Peyer's patch (tissue), 4 donors: ENCODE measurements at regions not wholly inside any gene's neighbourhood (a gene's known extent, or its start where the extent isn't known, plus 50 kb on each side); places are given as distances from the start of the nearest gene placed in this dataset.

Experiments used
- DNase-seq, 3 donors: peaks; one replicate each; pipeline ENCODE4 v3.0.0-alpha.2; 2017 to 2019
- H3K27ac ChIP-seq, 4 donors: fragments of 200-600 bp; sonication (generic); one replicate each; pipeline ENCODE4 v1.5.1; 2016 to 2019
- H3K27me3 ChIP-seq, 2 donors: fragments of 200-600 bp; sonication (generic); one replicate each; pipeline ENCODE4 v1.5.1; 2019
- H3K36me3 ChIP-seq, 3 donors: fragments of 200-600 bp; sonication (generic); one replicate each; pipeline ENCODE4 v1.5.1; 2016 to 2019
- H3K4me1 ChIP-seq, 4 donors: fragments of 200-600 bp; sonication (generic); one replicate each; pipeline ENCODE4 v1.5.1; 2016 to 2019
- H3K4me3 ChIP-seq, 4 donors: fragments of 200-600 bp; sonication (generic); 1 replicate in 3 of 4; 2 replicates in 1 of 4; pipeline ENCODE4 v1.5.1; 2016 to 2019; ENCODE audit warnings: mild to moderate bottlenecking in 1 of 4
- H3K9me3 ChIP-seq, 4 donors: fragments of 200-600 bp; sonication (generic); one replicate each; pipeline ENCODE4 v1.5.1; 2016 to 2019; ENCODE audit warnings: mild to moderate bottlenecking in 1 of 4
- POLR2A ChIP-seq, 2 donors: fragments of 450-650 bp; IDR thresholded peaks; one replicate each; pipeline ENCODE4 v1.5.1; 2017; ENCODE audit warnings: antibody characterized with exemption in 2 of 2, mild to moderate bottlenecking in 2 of 2, moderate library complexity in 2 of 2
- TF ChIP-seq, protein P1 (sequence below), 6 experiments: fragments of 450-650 bp in 4 of 6; fragments of 200-600 bp in 2 of 6; sonication (generic) in 1 of 6; IDR thresholded peaks; one replicate each; pipeline ENCODE4 v1.5.1; 2017 to 2019; ENCODE audit warnings: antibody characterized with exemption in 6 of 6, mild to moderate bottlenecking in 3 of 6, moderate library complexity in 1 of 6

DNA sequence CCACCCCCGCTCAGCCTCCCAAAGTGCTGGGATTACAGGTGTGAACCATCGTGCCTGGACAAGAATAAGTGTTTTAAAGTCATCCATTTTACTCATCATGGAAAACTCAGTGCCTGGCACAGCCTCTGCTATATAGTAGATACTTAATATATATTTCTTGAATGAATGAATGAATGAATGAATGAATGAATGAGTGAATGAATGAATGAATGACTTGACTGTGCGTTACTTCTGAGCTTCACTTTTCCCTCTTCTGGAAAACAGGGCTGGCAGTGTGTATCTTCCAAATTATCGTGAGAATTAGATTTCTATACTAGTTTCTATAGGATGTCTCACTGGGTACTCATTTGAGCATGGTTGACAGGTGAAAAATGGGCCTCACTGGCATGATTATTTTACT, 307.3 kb upstream of the ERCC4 start:
- Histone ChIP-seq H3K27ac (no peak overlapping the region), H3K4me1 (no peaks in the 10 kb centered on the region), H3K9me3 (no peaks in the 10 kb centered on the region), H3K4me3 (no peak overlapping the region), H3K27me3 (no peaks in the 10 kb centered on the region), H3K36me3 (no peaks in the 10 kb centered on the region)
- no peak for TF ChIP-seq POLR2A (IDR thresholded peaks at IDR 0.05)
- TF ChIP-seq, protein P1, sequence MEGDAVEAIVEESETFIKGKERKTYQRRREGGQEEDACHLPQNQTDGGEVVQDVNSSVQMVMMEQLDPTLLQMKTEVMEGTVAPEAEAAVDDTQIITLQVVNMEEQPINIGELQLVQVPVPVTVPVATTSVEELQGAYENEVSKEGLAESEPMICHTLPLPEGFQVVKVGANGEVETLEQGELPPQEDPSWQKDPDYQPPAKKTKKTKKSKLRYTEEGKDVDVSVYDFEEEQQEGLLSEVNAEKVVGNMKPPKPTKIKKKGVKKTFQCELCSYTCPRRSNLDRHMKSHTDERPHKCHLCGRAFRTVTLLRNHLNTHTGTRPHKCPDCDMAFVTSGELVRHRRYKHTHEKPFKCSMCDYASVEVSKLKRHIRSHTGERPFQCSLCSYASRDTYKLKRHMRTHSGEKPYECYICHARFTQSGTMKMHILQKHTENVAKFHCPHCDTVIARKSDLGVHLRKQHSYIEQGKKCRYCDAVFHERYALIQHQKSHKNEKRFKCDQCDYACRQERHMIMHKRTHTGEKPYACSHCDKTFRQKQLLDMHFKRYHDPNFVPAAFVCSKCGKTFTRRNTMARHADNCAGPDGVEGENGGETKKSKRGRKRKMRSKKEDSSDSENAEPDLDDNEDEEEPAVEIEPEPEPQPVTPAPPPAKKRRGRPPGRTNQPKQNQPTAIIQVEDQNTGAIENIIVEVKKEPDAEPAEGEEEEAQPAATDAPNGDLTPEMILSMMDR (IDR thresholded peaks at IDR 0.05) = no peak
- no peak for DNase-seq

DNA sequence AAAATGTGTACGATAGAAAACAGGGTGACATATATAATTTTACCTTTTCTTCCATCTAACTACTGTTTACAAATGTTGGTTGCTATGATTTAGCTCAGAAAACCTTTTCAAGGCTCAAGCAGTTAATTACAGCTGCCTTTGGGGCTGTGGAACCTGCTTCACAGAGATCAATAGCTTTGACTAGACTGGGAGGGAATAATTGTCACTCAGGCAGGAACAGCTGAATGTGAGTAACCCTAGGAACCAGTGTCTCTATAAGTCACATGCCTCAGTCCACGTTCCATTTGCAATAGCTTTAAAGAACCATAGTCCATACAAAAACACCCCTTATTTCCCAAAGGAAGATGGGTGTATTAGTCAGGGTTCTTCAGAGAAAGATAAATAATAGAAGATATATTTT, 306.8 kb upstream of the ERCC4 start:
- no peak for DNase-seq
- no peak overlapping the region for H3K4me3 ChIP-seq
- no peaks in the 10 kb centered on the region for H3K36me3 ChIP-seq
- no peaks in the 10 kb centered on the region for H3K4me1 ChIP-seq
- H3K27me3 ChIP-seq = no peaks in the 10 kb centered on the region
- no peak overlapping the region for H3K27ac ChIP-seq
- no peak for TF ChIP-seq POLR2A (IDR thresholded peaks at IDR 0.05)
- TF ChIP-seq, protein P1 (IDR thresholded peaks at IDR 0.05) = no peak
- no peaks in the 10 kb centered on the region for H3K9me3 ChIP-seq

DNA sequence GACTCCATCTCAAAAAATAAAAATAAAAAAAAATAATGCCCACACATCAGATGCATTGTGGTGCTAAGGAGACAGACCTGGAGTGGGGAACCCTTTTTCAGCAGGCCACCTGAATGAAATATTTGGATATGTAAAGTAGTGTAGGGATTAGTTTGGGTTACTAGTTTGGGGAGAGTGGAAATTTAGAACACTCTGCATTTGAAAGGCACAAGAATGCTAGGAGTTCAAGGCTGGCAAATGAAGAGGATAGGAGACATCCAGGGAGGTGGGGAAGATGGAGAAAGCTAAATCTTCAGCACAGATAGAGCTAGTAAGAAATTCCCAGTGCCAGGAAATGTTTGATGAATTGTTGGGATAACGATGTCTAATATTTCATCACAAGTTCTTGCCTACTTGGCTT, 298.3 kb upstream of the ERCC4 start:
- no peaks in the 10 kb centered on the region for H3K36me3 ChIP-seq
- DNase-seq = no peak
- no peak for TF ChIP-seq POLR2A (IDR thresholded peaks at IDR 0.05)
- TF ChIP-seq, protein P1 (IDR thresholded peaks at IDR 0.05) = no peak
- no peak overlapping the region for H3K4me3 ChIP-seq
- no peaks in the 10 kb centered on the region for H3K27me3 ChIP-seq
- no peaks in the 10 kb centered on the region for H3K9me3 ChIP-seq
- H3K4me1 ChIP-seq = no peaks in the 10 kb centered on the region
- no peak overlapping the region for H3K27ac ChIP-seq

DNA sequence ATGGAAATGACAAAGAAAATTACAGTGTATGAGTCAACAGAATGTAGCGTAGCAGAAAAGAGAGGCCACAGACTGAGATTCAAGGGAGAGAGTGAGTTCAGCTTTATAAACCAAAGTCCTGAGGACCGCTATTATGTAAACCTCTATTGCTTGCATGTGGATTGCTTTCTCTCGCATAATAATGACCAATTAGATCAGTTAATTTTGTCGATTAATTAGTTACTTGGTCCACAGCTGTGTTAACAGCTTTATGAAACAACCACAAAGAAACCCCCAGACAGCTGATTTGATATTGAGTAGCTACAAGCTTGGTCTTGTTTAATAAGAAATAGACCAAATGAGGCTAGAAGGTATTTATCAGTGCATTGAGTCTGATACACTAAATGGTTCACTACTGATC, 291.8 kb upstream of the ERCC4 start:
- TF ChIP-seq POLR2A (IDR thresholded peaks at IDR 0.05) = no peak
- TF ChIP-seq, protein P1 (IDR thresholded peaks at IDR 0.05) = no peak
- H3K4me3 ChIP-seq = no peak overlapping the region
- no peak overlapping the region for H3K27ac ChIP-seq
- no peaks in the 10 kb centered on the region for H3K27me3 ChIP-seq
- H3K4me1 ChIP-seq = no peaks in the 10 kb centered on the region
- no peaks in the 10 kb centered on the region for H3K9me3 ChIP-seq
- no peaks in the 10 kb centered on the region for H3K36me3 ChIP-seq
- DNase-seq = no peak

DNA sequence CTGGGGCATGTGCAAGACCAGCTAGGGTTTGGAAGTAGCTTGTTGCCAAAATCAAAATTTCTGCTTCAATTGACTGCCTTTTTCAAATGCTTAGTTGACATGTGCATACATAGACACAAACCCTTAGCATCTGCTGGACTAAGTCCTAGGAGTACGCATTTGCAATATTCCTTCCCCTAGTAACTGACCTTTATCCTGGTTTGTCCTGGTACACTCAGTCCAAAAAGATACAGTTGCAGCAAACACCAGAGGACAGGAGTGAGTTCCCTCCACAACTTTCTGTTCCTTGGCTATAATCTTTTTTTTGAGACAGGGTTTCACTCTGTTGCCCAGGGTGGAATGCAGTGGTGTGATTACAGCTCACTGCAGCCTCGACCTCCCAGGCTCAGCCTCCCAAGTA, 290.2 kb upstream of the ERCC4 start:
- DNase-seq = no peak
- TF ChIP-seq, protein P1 (IDR thresholded peaks at IDR 0.05) = no peak
- no peak for TF ChIP-seq POLR2A (IDR thresholded peaks at IDR 0.05)
- Histone ChIP-seq H3K27ac (no peak overlapping the region), H3K36me3 (no peaks in the 10 kb centered on the region), H3K9me3 (no peaks in the 10 kb centered on the region), H3K4me1 (no peaks in the 10 kb centered on the region), H3K4me3 (no peak overlapping the region), H3K27me3 (no peaks in the 10 kb centered on the region)

DNA sequence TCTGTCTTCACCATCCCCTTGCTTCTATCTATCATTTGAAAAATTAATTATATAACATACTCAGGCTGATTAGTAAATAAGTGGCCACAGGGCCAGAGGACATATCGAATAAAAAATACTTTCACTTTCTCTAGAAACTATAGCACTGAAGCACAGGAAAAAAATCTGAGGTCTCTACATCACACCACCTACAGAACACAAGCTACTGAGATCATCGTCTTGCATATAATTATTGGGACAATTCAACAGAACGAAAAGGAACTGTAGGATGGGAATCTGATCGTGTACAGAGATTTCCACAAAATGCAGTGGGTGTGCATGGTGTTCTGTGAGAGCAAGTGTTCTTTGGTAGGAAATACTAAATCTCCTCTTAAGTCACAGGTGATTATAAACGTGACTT, 289.6 kb upstream of the ERCC4 start:
- TF ChIP-seq, protein P1 (IDR thresholded peaks at IDR 0.05) = no peak
- TF ChIP-seq POLR2A (IDR thresholded peaks at IDR 0.05) = no peak
- H3K4me1 ChIP-seq = no peaks in the 10 kb centered on the region
- no peaks in the 10 kb centered on the region for H3K9me3 ChIP-seq
- H3K27me3 ChIP-seq = no peaks in the 10 kb centered on the region
- no peak overlapping the region for H3K27ac ChIP-seq
- no peaks in the 10 kb centered on the region for H3K36me3 ChIP-seq
- H3K4me3 ChIP-seq = no peak overlapping the region
- no peak for DNase-seq
